Pancreas (tissue), 10 donors: ENCODE measurements at regions not wholly inside any gene's neighbourhood (a gene's known extent, or its start where the extent isn't known, plus 50 kb on each side); places are given as distances from the start of the nearest gene placed in this dataset.
A peak's percentile ranks its signal among the peaks of the same experiment; 100 is the strongest.
"Not testable (repeated sequence)": the region's sequence is repeated elsewhere in the genome, so short reads cannot be mapped to it uniquely, and the experiment has no call there.

Source experiments
- ATAC-seq, 4 donors: fragments of 200-7000 bp; cut with Tn5 transposase; one replicate each; pipeline versions ENCODE4 v1.8.0 to v1.9.1; 2020; ENCODE audit warnings: mild to moderate bottlenecking in 4 of 4, moderate library complexity in 4 of 4
- DNase-seq, 6 donors: peaks; one replicate each; pipeline ENCODE4 v3.0.0-alpha.2; 2020
- FAIRE-seq: peaks from 2 replicates; lab custom pipeline; 2012; peaks lifted over from hg19 to GRCh38; lab: Jason Lieb, UNC
- H3K27ac ChIP-seq, 4 donors: fragments of 200-600 bp; sonication (generic); 1 replicate in 3 of 4; 2 replicates in 1 of 4; pipeline versions ENCODE4 v1.5.0 to v1.8.0; 2020
- H3K27me3 ChIP-seq, 4 donors: fragments of 200-600 bp; one replicate each; pipeline ENCODE4 v1.8.0; 2021
- H3K36me3 ChIP-seq, 3 donors: fragments of 200-600 bp; sonication (generic) in 1 of 3; one replicate each; pipeline versions ENCODE4 v1.5.0 to v1.8.0; 2020 to 2021
- H3K4me1 ChIP-seq, 3 donors: fragments of 200-600 bp; one replicate each; pipeline ENCODE4 v1.8.0; 2021
- H3K4me3 ChIP-seq, 4 donors: fragments of 200-600 bp; sonication (generic) in 2 of 4; one replicate each; pipeline versions ENCODE4 v1.5.0 to v1.8.0; 2020 to 2021
- H3K9me3 ChIP-seq, 4 donors: fragments of 200-600 bp; one replicate each; pipeline ENCODE4 v1.8.0; 2021
- WGBS, 2 donors: extraction: QIAGEN DNeasy Blood & Tissue Kit; methylation state at CpG; one replicate each; pipeline ENCODE4 v1.1.7; 2013; 5-methylcytosine and 5-hydroxymethylcytosine counted together
- intact Hi-C, 3 donors: fragments of 100-400 bp; cut with DNase I; formaldehyde crosslinking; loops; one replicate each; pipeline versions ENCODE4 v1.11.1 to v1.14.2; 2022
- donor health status: healthy with polysubstance abuse.
- donor health status: DM: no; HTN: no; CAD: no; lungs with moderate emphysema.
- donor health status: DM: no; HTN: no; CAD: no.
- donor health status: control.
- donor health status: control.
- donor health status: Bipolar disorder and iron deficiency.
- donor health status: DM: yes; HTN: yes; CAD: no.
- donor health status: DM: no; HTN: no; CAD: no.
- donor health status: DM: no; HTN: no; CAD: no.
- donor health status: DM: yes; HTN: yes; CAD: no.

DNA sequence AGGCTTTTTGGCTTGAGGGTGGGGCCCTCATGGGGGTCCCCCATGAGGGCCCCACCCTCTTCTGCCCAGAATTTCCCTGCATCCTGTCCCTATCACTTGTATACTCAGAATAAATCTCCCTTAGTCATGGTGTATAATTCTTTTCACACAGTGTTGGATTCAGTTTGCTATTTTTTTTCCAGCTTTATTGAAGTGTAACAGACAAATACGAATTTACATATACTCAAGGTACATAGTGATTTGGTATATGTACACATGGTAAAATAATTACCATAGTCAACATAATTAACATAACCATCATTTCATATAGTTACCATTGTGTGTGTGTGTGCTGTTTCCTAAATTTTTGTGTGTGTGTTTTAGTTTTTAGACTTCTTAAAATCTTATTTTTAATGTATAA lies 289.4 kb downstream of the CNTNAP3B start:
- H3K36me3 ChIP-seq, H3K4me3 ChIP-seq, H3K27ac ChIP-seq, intact Hi-C loops, ATAC-seq, H3K9me3 ChIP-seq, H3K27me3 ChIP-seq, H3K4me1 ChIP-seq, FAIRE-seq, DNase-seq: not testable (repeated sequence)
- WGBS, 2 donors, result no CpG with 5 or more reads among the region's 1 CpG

DNA sequence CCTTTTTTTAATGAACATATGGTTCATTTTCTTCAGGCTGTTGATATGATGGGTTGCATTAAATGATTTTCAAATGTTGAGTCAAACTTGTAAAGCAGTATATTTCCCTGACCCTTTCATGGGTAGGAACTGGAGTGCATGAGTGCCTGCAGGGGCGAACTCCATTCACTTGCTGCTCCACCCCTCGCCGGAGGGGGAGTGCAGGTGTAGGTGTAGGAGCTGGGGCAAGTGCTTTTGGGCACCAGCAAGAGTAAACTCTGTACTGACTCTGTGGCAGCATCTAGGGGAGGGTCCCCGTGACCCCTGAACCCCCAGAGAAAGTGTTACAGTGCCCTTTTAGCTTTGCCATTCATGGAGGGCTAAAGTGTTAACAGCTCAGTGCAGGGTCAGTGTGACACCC lies 290.3 kb downstream of the CNTNAP3B start:
- H3K9me3 ChIP-seq, H3K27me3 ChIP-seq, ATAC-seq, H3K4me1 ChIP-seq, DNase-seq, H3K36me3 ChIP-seq, H3K27ac ChIP-seq, FAIRE-seq, intact Hi-C loops, H3K4me3 ChIP-seq: not testable (repeated sequence)
- no CpG with 5 or more reads among the region's 4 CpGs for WGBS, 2 donors

DNA sequence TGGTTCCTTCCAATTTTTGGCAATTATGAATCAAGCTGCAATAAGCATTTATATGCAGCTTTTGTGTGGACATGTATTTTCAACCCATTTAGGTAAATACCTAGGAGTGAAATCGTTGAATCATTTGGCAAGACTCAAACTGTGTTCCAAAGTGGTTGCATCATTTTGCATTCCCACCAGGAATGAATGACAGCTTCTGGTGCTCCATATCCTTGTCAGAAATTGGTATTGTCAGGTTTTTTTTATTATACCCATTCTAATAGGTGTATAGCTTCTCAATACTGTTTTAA lies 290.7 kb downstream of the CNTNAP3B start:
- H3K36me3 ChIP-seq, H3K4me1 ChIP-seq, H3K27me3 ChIP-seq, DNase-seq, ATAC-seq, intact Hi-C loops, FAIRE-seq, H3K27ac ChIP-seq, H3K4me3 ChIP-seq, H3K9me3 ChIP-seq: not testable (repeated sequence)
- WGBS, 2 donors, result no CpG with 5 or more reads among the region's 1 CpG

DNA sequence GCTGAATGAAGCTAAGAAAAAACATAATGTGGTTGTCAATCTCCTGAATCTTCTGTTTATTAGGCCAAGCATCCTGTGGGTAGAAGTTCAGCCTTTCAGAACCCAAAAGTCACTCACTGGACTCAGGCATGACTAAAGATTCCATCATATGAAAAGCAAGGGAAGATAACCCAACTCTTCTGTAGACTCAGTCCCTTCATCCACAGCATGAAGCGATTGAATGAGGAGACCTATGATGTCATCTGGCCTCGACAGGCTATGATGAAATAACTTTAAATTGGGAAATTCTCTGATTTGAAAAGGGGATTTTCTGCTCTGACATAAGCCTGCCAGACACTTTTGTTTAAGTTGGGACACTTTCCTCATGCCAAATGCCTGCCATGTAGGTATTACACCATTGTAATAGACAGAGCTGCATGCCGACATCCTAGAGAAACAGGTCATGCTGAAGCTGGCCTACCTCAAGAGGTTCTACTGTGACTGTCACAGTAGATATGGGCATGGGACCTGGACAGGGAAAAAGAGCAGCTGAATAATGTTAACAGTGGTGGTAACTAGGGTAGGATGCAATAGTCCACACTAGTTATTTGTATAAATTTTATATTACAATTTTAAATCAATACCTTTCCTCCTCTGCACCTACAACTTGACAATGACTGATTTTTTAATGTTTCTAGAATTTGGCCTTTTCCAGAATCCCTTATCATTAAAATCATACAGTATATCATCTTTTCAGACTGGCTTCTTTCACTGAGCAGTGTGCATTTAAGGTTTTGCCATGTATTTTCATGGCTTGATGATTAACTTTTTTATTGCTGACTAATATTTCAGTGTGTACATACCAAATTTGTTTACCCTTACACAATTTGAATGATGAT lies 291.3 kb downstream of the CNTNAP3B start:
- FAIRE-seq, result not testable (repeated sequence)

DNA sequence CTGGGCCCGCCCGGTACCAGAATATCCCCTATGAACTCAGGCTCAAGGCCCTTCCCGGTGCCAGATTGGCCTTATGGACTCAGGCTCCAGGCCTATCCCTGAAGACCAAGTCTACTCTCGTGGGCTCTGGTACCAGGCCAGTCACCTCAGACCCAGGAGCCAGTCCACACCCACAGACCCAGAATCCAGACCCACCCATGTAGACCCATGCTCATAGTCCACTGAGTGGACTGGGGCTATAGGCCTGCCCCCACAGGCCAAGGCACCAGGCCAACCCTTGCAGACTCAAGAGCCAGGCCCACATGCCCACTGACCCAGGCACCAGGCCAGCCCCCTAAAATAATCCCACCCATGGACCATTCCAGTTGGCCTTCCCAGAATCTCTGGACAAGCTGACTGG lies 296.1 kb downstream of the CNTNAP3B start:
- intact Hi-C loops, H3K27ac ChIP-seq, DNase-seq, H3K4me1 ChIP-seq, ATAC-seq, H3K4me3 ChIP-seq, H3K9me3 ChIP-seq, H3K36me3 ChIP-seq, FAIRE-seq, H3K27me3 ChIP-seq: not testable (repeated sequence)
- WGBS, 2 donors, result no CpG with 5 or more reads among the region's 4 CpGs

More for the DNA sequence above, 291.3 kb downstream of the CNTNAP3B start:
- ATAC-seq, H3K4me1 ChIP-seq, H3K36me3 ChIP-seq, H3K27ac ChIP-seq, H3K27me3 ChIP-seq, H3K4me3 ChIP-seq, intact Hi-C loops, H3K9me3 ChIP-seq, DNase-seq: not testable (repeated sequence)
- WGBS, 2 donors, result no CpG with 5 or more reads among the region's 3 CpGs

DNA sequence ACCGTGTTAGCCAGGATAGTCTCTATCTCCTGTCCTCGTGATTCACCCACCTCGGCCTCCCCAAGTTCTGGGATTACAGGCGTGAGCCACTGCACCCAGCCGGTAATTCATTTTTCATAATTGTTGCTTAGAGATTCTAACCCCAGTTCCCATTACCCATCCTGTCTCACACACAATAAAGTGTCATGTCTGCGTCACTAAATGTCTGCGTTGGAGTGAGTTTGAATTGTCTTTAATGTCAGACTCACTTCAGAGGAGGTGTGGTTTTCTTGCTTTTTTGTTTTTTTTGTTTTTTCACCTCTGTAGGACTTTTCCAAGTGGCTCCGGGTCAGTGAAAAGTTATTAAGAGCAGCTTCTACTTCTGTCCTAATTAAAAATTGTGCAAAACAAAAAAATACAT lies 304.5 kb downstream of the CNTNAP3B start:
- H3K4me3 ChIP-seq, ATAC-seq, H3K9me3 ChIP-seq, H3K4me1 ChIP-seq, DNase-seq, H3K27ac ChIP-seq, intact Hi-C loops, H3K27me3 ChIP-seq, FAIRE-seq, H3K36me3 ChIP-seq: not testable (repeated sequence)
- WGBS, 2 donors, result no CpG with 5 or more reads among the region's 8 CpGs

DNA sequence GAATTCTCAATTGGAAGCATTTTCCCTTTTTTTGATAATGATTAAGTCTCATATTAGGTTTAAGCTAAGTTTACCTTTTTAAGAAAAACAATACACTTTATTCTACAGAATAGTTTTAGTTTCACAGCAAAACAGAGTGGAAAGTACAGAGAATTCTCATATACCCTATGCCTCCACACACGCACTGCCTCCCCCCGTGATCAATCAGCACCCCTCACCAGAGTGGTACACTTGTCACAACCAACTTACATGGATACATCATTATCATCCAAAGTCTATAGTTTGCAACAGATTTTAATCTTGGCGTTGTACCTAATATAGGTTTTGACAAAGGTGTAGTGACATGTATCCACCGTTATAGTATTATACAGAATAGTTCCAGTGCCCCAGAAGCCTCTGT lies 326.5 kb downstream of the CNTNAP3B start:
- H3K27ac ChIP-seq, FAIRE-seq, ATAC-seq, H3K9me3 ChIP-seq, H3K36me3 ChIP-seq, intact Hi-C loops, H3K27me3 ChIP-seq, H3K4me1 ChIP-seq, DNase-seq, H3K4me3 ChIP-seq: not testable (repeated sequence)
- WGBS, 2 donors, result 72 to 73% methylated on average over 4 of the region's 4 CpGs

DNA sequence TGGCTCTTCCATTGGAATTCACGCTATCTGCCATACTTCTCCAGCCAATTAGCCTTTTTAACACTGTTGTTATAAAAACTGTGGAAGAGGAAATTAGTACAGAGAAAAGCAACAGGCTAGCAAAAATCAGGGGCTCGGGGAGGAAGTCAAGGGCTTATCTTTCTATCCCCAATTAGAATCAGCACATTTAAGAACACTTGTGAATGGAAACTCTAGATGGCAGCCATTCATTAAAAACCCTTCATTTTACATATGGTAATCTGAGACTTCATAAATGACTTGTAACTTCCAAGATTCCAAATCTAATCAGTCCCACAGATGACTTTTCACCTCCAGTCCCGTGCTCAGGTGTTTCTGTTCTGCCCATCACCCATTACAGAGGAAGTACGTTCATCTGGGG lies 330.5 kb downstream of the CNTNAP3B start:
- FAIRE-seq, H3K4me1 ChIP-seq: not testable (repeated sequence)
- peak in 1 of 4 donors; percentile 22 for ATAC-seq

DNA sequence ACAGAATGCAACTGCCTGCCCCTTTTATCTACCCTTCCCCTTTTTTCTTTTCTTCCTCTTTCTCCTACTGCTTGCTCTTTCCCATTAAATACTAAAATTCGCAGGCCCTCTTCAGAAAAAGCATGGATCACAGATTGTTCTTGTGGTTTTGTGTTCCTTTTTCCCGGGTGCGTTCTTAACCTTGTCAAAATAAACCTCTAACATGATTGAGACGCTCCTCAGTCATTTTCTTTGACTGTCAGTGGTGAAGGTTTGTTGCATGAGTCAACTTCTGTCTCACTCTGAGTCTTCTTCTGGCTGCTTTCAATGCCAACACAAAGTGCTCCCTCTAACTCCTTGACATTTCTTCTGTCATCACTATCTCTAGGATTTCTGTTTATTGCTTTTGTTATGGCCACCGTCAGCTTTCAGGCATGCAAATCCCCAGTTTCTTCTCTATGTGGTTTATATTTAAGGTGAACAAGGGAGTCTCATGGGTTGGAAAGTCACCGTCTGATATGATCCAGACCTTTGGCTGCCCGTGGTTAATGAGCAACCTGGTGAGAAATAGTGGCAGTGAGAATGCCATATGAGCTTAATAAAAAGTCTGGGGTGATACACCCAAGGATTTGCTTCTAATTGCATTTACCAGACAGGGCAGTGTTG lies 338.4 kb downstream of the CNTNAP3B start:
- FAIRE-seq, H3K27me3 ChIP-seq, H3K4me1 ChIP-seq, H3K36me3 ChIP-seq, H3K4me3 ChIP-seq, intact Hi-C loops, H3K9me3 ChIP-seq: not testable (repeated sequence)
- ATAC-seq, result peak; percentile 84 to 94 (median 92)
- 20 to 26% methylated on average over 6 to 7 of the region's 7 CpGs for WGBS, 2 donors
- DNase-seq, result peak in 3 of 6 donors; percentile 25 to 47 (median 36)
- peak overlapping the region in 1 of 4 donors; percentile 31 for H3K27ac ChIP-seq

More for the DNA sequence above, 330.5 kb downstream of the CNTNAP3B start:
- WGBS, 2 donors, result 49 to 58% methylated on average over 4 of the region's 4 CpGs
- H3K36me3 ChIP-seq, H3K9me3 ChIP-seq, H3K27me3 ChIP-seq, DNase-seq, H3K4me3 ChIP-seq, H3K27ac ChIP-seq, intact Hi-C loops: not testable (repeated sequence)

DNA sequence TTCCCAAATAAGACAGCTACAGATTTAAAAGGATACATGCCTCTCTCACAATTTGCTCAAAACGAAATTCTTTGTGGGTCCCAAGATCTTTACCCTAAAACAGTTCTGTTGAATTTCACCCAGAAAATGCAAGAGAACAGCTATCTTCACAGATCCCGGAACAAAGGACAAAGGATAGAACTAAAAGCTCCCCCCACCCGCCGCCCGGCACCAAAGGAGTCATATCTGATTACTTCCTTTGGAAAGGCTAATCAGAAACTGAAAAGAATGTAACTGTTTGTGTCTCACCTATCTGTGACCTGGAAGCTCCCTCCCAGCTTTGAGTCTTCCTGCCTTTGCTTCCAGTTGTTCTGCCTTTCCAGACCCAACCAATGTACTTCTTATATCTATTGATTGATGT lies 339.2 kb downstream of the CNTNAP3B start:
- H3K27ac ChIP-seq, DNase-seq, H3K9me3 ChIP-seq, H3K36me3 ChIP-seq, H3K4me1 ChIP-seq, intact Hi-C loops, ATAC-seq, H3K4me3 ChIP-seq, FAIRE-seq, H3K27me3 ChIP-seq: not testable (repeated sequence)
- WGBS, 2 donors, result 68 to 69% methylated on average over 5 of the region's 5 CpGs

DNA sequence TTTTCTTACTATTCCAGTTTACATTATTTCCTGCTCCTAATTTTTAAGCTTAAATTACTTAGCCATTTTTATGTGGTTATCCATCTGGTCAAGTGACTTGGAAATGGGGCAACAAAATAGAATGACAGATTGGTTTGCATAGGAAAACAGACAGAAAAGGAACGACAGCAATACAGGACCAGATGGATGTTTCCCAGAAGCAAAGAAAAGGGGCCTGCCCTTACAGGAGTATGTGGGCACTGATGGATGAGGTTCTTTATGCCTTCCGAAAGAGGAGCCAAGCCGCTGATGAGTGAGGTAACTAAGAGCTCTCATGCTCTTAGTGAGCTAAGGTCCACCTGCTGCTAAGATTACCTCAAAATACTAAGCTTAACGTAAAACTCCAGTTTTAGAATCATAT lies 339.8 kb downstream of the CNTNAP3B start:
- H3K27me3 ChIP-seq, intact Hi-C loops, H3K9me3 ChIP-seq, H3K27ac ChIP-seq, FAIRE-seq, H3K36me3 ChIP-seq, DNase-seq, ATAC-seq, H3K4me1 ChIP-seq, H3K4me3 ChIP-seq: not testable (repeated sequence)
- WGBS, 2 donors, result 70 to 76% methylated on average over 4 of the region's 4 CpGs

DNA sequence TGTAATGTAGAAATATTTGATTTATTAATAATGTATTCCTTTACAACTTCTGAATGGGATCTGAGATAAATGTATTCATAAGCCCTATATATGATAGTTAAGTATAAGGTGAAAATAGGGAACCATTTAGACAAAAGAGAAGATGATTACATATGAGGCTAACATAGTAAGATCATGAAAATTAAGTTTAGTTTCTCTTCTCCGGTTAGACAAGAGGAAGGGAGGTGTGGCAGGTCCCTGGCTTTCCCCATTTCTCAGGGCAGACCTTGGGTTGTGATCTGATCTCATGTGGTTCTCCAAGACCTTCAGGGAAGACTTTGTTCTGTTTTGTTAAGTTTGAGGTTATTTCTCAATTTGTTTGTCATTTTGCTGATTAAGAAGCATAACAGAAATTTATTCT lies 341.3 kb downstream of the CNTNAP3B start:
- H3K36me3 ChIP-seq, intact Hi-C loops, H3K9me3 ChIP-seq, H3K27ac ChIP-seq, FAIRE-seq, H3K4me3 ChIP-seq, DNase-seq, H3K27me3 ChIP-seq, H3K4me1 ChIP-seq: not testable (repeated sequence)
- 52 to 69% methylated on average over 1 of the region's 1 CpG for WGBS, 2 donors
- ATAC-seq, result peak in 1 of 4 donors; percentile 35
